H1 (cell line): ENCODE measurements at regions not wholly inside any gene's neighbourhood (a gene's known extent, or its start where the extent isn't known, plus 50 kb on each side); places are given as distances from the start of the nearest gene placed in this dataset.

Experiments used
- CTCF ChIA-PET: fragments of 300-600 bp; sonication (Branson Sonifier 250); formaldehyde crosslinking; loops from one replicate; lab custom pipeline; 2021; ENCODE audit not compliant: partially characterized antibody; lab: Charles Lee
- POLR2A ChIA-PET: fragments of 300-600 bp; sonication (Branson Sonifier 250); formaldehyde crosslinking; loops from one replicate; lab custom pipeline; 2021; ENCODE audit warnings: inconsistent platforms; ENCODE audit not compliant: partially characterized antibody; lab: Charles Lee
- DNase-seq, 2 experiments: peaks; one replicate each; pipeline versions ENCODE4 v3.0.0 to v3.0.0-alpha.2; 2010 to 2022; ENCODE audit warnings: low spot score in 2 of 2, low read depth in 1 of 2, mixed read lengths in 1 of 2
- FAIRE-seq: peaks from 2 replicates; lab custom pipeline; 2011; peaks lifted over from hg19 to GRCh38; lab: Jason Lieb, UNC
- H2AFZ ChIP-seq: 2 replicates; pipeline ENCODE4 v1.8.1; 2012; ENCODE audit warnings: low read length, inconsistent platforms
- H2AK5ac ChIP-seq: 2 replicates; pipeline ENCODE4 v1.6.1; 2013; ENCODE audit warnings: low read depth, low read length
- H2BK120ac ChIP-seq: replicated peaks from 2 replicates; pipeline ENCODE3; 2013; ENCODE audit warnings: low read depth, low read length, inconsistent platforms
- H2BK12ac ChIP-seq: 2 replicates; pipeline ENCODE4 v1.6.1; 2013; ENCODE audit warnings: low read depth, low read length
- H2BK15ac ChIP-seq: 2 replicates; pipeline ENCODE4 v1.6.1; 2013; ENCODE audit warnings: low read length
- H2BK20ac ChIP-seq: 2 replicates; pipeline ENCODE4 v1.6.1; 2013; ENCODE audit warnings: low read length
- H2BK5ac ChIP-seq: 2 replicates; pipeline ENCODE4 v1.6.1; 2013; ENCODE audit warnings: low read depth, low read length
- H3K14ac ChIP-seq: 2 replicates; pipeline ENCODE4 v1.6.1; 2013; ENCODE audit warnings: inconsistent platforms; ENCODE audit not compliant: insufficient read length
- H3K18ac ChIP-seq: 2 replicates; pipeline ENCODE4 v1.6.1; 2013; ENCODE audit warnings: low read length; ENCODE audit errors: extremely low read depth
- H3K23ac ChIP-seq: 2 replicates; pipeline ENCODE4 v1.6.1; 2013; ENCODE audit warnings: inconsistent platforms; ENCODE audit not compliant: insufficient read length
- H3K23me2 ChIP-seq: 2 replicates; pipeline ENCODE4 v1.6.1; 2013; ENCODE audit warnings: low read depth, low read length
- H3K27ac ChIP-seq: 2 replicates; pipeline ENCODE4 v1.6.1; 2011; ENCODE audit warnings: low read depth, low read length, inconsistent platforms
- H3K27me3 ChIP-seq, 4 experiments: replicated peaks in 1 of 4; 1 replicate in 1 of 4; 2 replicates in 3 of 4; pipeline versions ENCODE4 v1.6.1 to v1.8.1; 2011 to 2013; ENCODE audit warnings: low read length in 3 of 4, mild to moderate bottlenecking in 3 of 4, inconsistent platforms in 2 of 4, mixed read lengths in 2 of 4, moderate library complexity in 1 of 4; ENCODE audit not compliant: control insufficient read depth in 3 of 4, insufficient read depth in 3 of 4; ENCODE audit errors: extremely low read depth in 1 of 4
- H3K36me3 ChIP-seq, 4 experiments: 2 replicates each; pipeline versions ENCODE4 v1.6.1 to v1.8.1; 2011 to 2013; ENCODE audit warnings: mild to moderate bottlenecking in 4 of 4, low read length in 3 of 4, moderate library complexity in 2 of 4, control low read depth in 1 of 4, inconsistent platforms in 1 of 4; ENCODE audit not compliant: insufficient read depth in 4 of 4, control insufficient read depth in 2 of 4
- H3K4ac ChIP-seq: replicated peaks from 2 replicates; pipeline ENCODE3; 2013; ENCODE audit warnings: low read length, low read depth, mixed read lengths, inconsistent platforms; ENCODE audit not compliant: insufficient read length
- H3K4me1 ChIP-seq, 4 experiments: replicated peaks in 1 of 4; 1 replicate in 1 of 4; 2 replicates in 3 of 4; pipeline versions ENCODE4 v1.6.1 to v1.8.1; 2011 to 2013; ENCODE audit warnings: low read length in 3 of 4, inconsistent platforms in 2 of 4, mixed read lengths in 1 of 4; ENCODE audit not compliant: insufficient read depth in 4 of 4, control insufficient read depth in 3 of 4
- H3K4me2 ChIP-seq, 2 experiments: 2 replicates each; pipeline versions ENCODE4 v1.6.1 to v1.8.1; 2011 to 2013; ENCODE audit warnings: low read depth in 2 of 2, low read length in 2 of 2, control low read depth in 1 of 2, inconsistent platforms in 1 of 2, mild to moderate bottlenecking in 1 of 2; ENCODE audit not compliant: insufficient read depth in 1 of 2
- H3K4me3 ChIP-seq, 4 experiments: fragments of 200-600, 300-600 bp in 1 of 4; sonication (generic), shearing (Covaris generic), sonication (Bioruptor Twin) in 1 of 4; 2 replicates each; pipeline versions ENCODE4 v1.5.1 to v1.8.1; 2011 to 2016; ENCODE audit warnings: low read length in 4 of 4, low read depth in 3 of 4, control low read depth in 2 of 4, inconsistent platforms in 2 of 4, mild to moderate bottlenecking in 2 of 4, mixed read lengths in 1 of 4, moderate library complexity in 1 of 4; ENCODE audit not compliant: insufficient read depth in 2 of 4; ENCODE audit errors: extremely low read depth in 1 of 4
- H3K56ac ChIP-seq: replicated peaks from 2 replicates; pipeline ENCODE3; 2013; ENCODE audit warnings: low read depth, mild to moderate bottlenecking, mixed read lengths, low read length, inconsistent platforms; ENCODE audit not compliant: insufficient read length
- H3K79me1 ChIP-seq: 2 replicates; pipeline ENCODE4 v1.6.1; 2013; ENCODE audit warnings: low read depth, low read length, control low read depth
- H3K79me2 ChIP-seq, 2 experiments: 2 replicates each; pipeline versions ENCODE4 v1.6.1 to v1.8.1; 2012 to 2013; ENCODE audit warnings: low read length in 2 of 2, mild to moderate bottlenecking in 2 of 2, inconsistent platforms in 1 of 2; ENCODE audit not compliant: insufficient read depth in 2 of 2, control insufficient read depth in 1 of 2
- H3K9ac ChIP-seq, 4 experiments: replicated peaks in 1 of 4; 1 replicate in 1 of 4; 2 replicates in 3 of 4; pipeline versions ENCODE4 v1.6.1 to v1.8.1; 2011 to 2013; ENCODE audit warnings: low read depth in 3 of 4, low read length in 3 of 4, control low read depth in 2 of 4, mild to moderate bottlenecking in 2 of 4, moderate library complexity in 2 of 4, inconsistent platforms in 1 of 4; ENCODE audit errors: extremely low read depth in 1 of 4
- H3K9me3 ChIP-seq, 2 experiments: 2 replicates each; pipeline versions ENCODE4 v1.6.1 to v1.8.1; 2012 to 2013; ENCODE audit warnings: mild to moderate bottlenecking in 2 of 2, moderate library complexity in 2 of 2, control low read depth in 1 of 2, inconsistent platforms in 1 of 2, low read depth in 1 of 2, low read length in 1 of 2, mixed read lengths in 1 of 2; ENCODE audit not compliant: insufficient read depth in 2 of 2
- H4K20me1 ChIP-seq, 2 experiments: replicated peaks in 1 of 2; 2 replicates each; pipeline versions ENCODE3 to v1.8.1; 2011 to 2013; ENCODE audit warnings: inconsistent platforms in 2 of 2, low read length in 2 of 2, mild to moderate bottlenecking in 1 of 2; ENCODE audit not compliant: insufficient read depth in 2 of 2, control insufficient read depth in 1 of 2
- H4K5ac ChIP-seq: 2 replicates; pipeline ENCODE4 v1.6.1; 2013; ENCODE audit warnings: low read length, low read depth, mixed read lengths, inconsistent platforms; ENCODE audit not compliant: insufficient read length
- H4K8ac ChIP-seq: 2 replicates; pipeline ENCODE4 v1.8.0; 2013; ENCODE audit warnings: mild to moderate bottlenecking, moderate library complexity, low read length, inconsistent platforms; ENCODE audit not compliant: insufficient read depth; ENCODE audit errors: extremely low read depth
- H4K91ac ChIP-seq: replicated peaks from 2 replicates; pipeline ENCODE3; 2013; ENCODE audit warnings: low read length, mixed read lengths, inconsistent platforms; ENCODE audit not compliant: insufficient read length
- CBX8 ChIP-seq: fragments of 300-800, 300-1000 bp; sonication (generic); IDR thresholded peaks from 2 replicates; pipeline ENCODE4 v1.7.1; 2016; ENCODE audit warnings: low read depth, low read length, borderline replicate concordance
- WGBS, 2 experiments: shearing (Covaris generic) in 1 of 2; methylation state at CpG; one replicate each; pipeline versions ENCODE4 v1.1.6 to v1.1.7; 2013 to 2015; ENCODE audit warnings: low lambda C conversion rate in 2 of 2, mixed read lengths in 2 of 2, inconsistent platforms in 1 of 2, low coverage in 1 of 2, missing lambda C conversion rate in 1 of 2; ENCODE audit not compliant: insufficient replicate concordance in 2 of 2, insufficient coverage in 1 of 2, insufficient read length in 1 of 2; ENCODE audit errors: extremely low coverage in 1 of 2, missing lambda C conversion rate in 1 of 2; 5-methylcytosine and 5-hydroxymethylcytosine counted together

DNA sequence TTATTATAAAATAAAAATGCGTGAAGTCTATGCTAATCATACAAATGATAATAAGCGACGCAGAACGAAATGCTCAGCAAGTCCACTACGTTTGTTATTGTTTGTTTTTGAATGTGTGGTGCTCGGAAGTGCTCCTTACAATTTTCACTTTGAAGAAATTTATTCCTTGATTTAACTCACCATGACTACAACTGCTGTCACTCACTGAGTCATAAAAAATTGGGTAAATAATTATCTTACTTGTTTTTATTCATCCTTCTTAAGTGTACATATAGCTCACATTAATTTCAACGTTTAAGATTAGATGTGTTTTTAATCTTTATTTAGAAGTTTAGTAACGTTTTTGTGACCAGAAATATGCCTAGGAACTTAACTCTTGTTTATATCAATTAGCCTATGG is 66.7 kb upstream of the NANOGP8 start:
- ChIA-PET CTCF (no interaction called here), POLR2A (no interaction called here)
- Histone ChIP-seq H2BK12ac (no peak overlapping the region), H2AK5ac (no peak overlapping the region), H3K4me1 (no peaks in the 10 kb centered on the region), H3K4ac (no peak overlapping the region), H3K27me3 (no peaks in the 10 kb centered on the region), H3K18ac (no peak overlapping the region), H3K23ac (no peak overlapping the region), H3K9ac (no peak overlapping the region), H4K8ac (no peak overlapping the region), H2BK20ac (no peak overlapping the region), H4K20me1 (no peaks in the 10 kb centered on the region), H3K4me2 (no peak overlapping the region), H3K14ac (no peak overlapping the region), H3K4me3 (no peak overlapping the region), H3K56ac (no peak overlapping the region), H3K36me3 (no peaks in the 10 kb centered on the region), H4K5ac (no peak overlapping the region), H3K23me2 (no peaks in the 10 kb centered on the region), H4K91ac (no peak overlapping the region), H2BK120ac (no peak overlapping the region), H3K27ac (no peak overlapping the region), H2BK5ac (no peak overlapping the region), H3K9me3 (no peaks in the 10 kb centered on the region), H2BK15ac (no peak overlapping the region), H3K79me1 (no peaks in the 10 kb centered on the region), H2AFZ (no peak overlapping the region), H3K79me2 (no peaks in the 10 kb centered on the region)
- TF ChIP-seq CBX8 = no peak
- 90% methylated on average over 8 of the region's 8 CpGs; no CpG with 5 or more reads in 1 of the 2 experiments for WGBS, 2 experiments
- no peak for DNase-seq
- no peak for FAIRE-seq
